Activated naive CD4-positive, alpha-beta T cell treated with anti-CD3 and anti-CD28 coated beads, Interleukin-2, amount 10 ng/mL, durations not matched to agents 7 days and 5 days (primary cell): ENCODE measurements at regions not wholly inside any gene's neighbourhood (a gene's known extent, or its start where the extent isn't known, plus 50 kb on each side); places are given as distances from the start of the nearest gene placed in this dataset.

Experiments used
- CTCF ChIA-PET: fragments of 350-600 bp; sonication (Branson Sonifier 250); formaldehyde crosslinking; loops from one replicate; lab custom pipeline; 2021; ENCODE audit warnings: antibody characterized with exemption; lab: Charles Lee
- DNase-seq: peaks from one replicate; pipeline ENCODE4 v3.0.0-alpha.2; 2020
- H3K27ac Mint-ChIP-seq: one replicate; pipeline ENCODE4 v1.8.0; 2021; ENCODE audit warnings: mild to moderate bottlenecking, moderate library complexity, mixed read lengths
- H3K27me3 Mint-ChIP-seq: one replicate; pipeline ENCODE4 v1.8.0; 2021; ENCODE audit warnings: mild to moderate bottlenecking, mixed read lengths
- H3K36me3 Mint-ChIP-seq: one replicate; pipeline ENCODE4 v1.8.0; 2021; ENCODE audit warnings: mixed read lengths
- H3K4me1 Mint-ChIP-seq: one replicate; pipeline ENCODE4 v1.8.0; 2021; ENCODE audit warnings: mixed read lengths
- H3K4me3 Mint-ChIP-seq: one replicate; pipeline ENCODE4 v1.8.0; 2021; ENCODE audit warnings: mild to moderate bottlenecking, moderate library complexity, mixed read lengths
- H3K9me3 Mint-ChIP-seq: one replicate; pipeline ENCODE4 v1.8.0; 2021; ENCODE audit warnings: mixed read lengths

GRCh38 chr14:56394826-56395530 is 184.6 kb upstream of the TMEM260 start:
- Mint-ChIP-seq H3K9me3 (no peaks in the 10 kb centered on the region), H3K4me1 (no peaks in the 10 kb centered on the region), H3K27ac (no peak overlapping the region), H3K4me3 (no peak overlapping the region), H3K36me3 (no peaks in the 10 kb centered on the region), H3K27me3 (no peaks in the 10 kb centered on the region)
- no peak for DNase-seq
- CTCF ChIA-PET: no interaction called here

DNA sequence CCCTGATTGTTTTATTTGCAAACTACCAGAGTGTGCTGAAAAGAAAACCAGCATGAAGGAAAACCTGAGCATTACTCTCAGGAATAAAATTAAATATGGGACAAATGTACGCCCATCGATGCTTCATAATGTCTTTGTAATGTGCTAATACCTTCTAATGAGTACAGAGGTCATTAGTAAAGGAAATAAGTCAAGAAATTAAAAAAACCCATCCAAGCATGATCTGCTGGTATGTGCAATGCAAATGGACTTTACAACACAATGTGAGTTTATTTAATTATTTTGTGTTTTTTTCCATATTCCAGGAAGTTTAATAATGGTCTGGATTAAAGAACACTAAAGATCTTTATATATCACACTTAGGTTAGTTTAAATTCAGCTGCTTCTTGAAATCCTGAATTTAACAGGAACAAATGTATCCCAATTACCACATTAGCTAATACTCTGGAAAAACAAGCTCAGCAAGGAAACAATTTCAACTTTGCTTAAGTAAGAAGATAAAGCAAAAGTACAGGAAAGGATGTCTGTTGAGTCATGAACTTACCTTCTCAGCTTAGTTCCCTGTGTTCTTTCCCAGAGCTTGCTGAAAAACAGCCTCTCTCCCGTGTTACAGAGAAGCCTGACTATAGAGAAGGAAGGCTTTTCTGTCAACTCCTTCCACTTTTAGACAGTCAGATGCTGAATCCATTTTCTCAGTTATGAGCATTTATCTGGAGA is 179.3 kb upstream of the TMEM260 start:
- no peak overlapping the region for H3K4me3 Mint-ChIP-seq
- no peaks in the 10 kb centered on the region for H3K4me1 Mint-ChIP-seq
- H3K27ac Mint-ChIP-seq: no peak overlapping the region
- peaks cover 4% of the 10 kb centered on the region for H3K9me3 Mint-ChIP-seq
- CTCF ChIA-PET: interaction anchor here (1.2 kb wide), 1 partner anchor 10 kb away, joined by 3 read pairs; no protein-coding TSS in a partner anchor
- H3K27me3 Mint-ChIP-seq: no peaks in the 10 kb centered on the region
- DNase-seq: no peak
- no peaks in the 10 kb centered on the region for H3K36me3 Mint-ChIP-seq

DNA sequence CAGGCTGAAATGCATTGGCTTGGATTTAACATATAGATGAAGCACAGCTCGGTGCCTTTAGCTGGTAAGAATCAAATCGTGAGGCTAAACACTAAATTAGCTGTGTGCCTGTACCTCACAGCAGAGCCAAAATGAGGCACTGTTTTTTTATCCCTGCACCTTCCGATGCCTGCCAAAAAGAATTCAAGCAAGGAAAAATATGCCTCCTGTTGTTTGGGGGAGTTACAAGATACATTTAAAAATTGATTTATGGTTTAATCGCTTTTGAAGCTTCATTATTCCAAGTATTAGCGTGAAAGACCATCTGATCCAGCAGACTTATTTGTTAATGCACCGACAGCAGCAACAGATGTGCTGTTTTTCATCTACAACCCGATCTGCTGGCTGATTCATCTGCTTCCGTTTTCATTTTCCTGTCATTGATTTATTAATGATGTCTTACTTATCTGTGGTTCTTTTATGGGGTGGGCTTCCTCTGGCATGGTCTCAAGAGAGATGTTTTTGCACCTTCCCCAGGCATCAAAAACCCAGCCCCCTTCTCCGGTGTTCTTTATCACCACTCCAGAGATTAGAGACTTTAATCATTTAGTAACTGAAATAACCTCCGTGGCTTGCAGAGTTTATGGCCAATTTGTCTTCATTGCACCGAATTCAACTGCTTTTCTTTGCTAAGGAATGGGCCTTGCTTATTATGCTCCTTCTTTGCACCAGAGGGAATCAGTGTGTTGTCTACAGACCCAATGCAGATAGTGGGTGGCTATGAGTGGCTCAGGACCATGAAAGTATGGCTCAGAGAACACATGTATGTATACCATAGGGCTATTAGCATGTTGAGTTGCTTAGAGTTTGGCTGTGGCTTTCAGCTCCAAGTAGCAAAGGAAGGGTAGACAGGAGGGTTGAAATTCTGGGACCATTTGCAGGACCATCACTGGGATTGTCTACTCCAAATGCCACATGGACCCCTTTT is 166.8 kb upstream of the TMEM260 start:
- no peaks in the 10 kb centered on the region for H3K9me3 Mint-ChIP-seq
- peaks cover 11% of the 10 kb centered on the region for H3K4me1 Mint-ChIP-seq
- CTCF ChIA-PET: no interaction called here
- DNase-seq: no peak
- no peak overlapping the region for H3K27ac Mint-ChIP-seq
- peaks cover 15% of the 10 kb centered on the region for H3K27me3 Mint-ChIP-seq
- no peak overlapping the region for H3K4me3 Mint-ChIP-seq
- H3K36me3 Mint-ChIP-seq: no peaks in the 10 kb centered on the region

DNA sequence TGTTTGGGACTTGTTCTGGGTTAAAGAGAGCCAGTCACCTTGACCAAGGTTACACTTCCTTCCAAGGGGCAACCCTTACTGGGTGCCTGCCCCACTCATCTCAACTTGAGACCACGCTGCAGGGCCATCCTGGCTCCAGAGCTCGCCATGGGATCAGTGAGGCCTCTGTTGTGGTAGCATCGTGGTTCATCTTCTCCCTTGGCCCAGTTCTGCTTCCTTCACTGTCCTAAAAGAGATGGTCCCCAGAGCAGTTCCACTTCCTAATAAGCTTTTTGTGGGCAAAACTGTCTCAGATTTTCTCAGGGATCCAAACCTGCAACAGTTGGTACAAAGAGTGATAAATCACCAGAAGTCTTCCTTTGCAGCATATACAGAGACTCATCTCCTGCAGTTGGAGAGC is 165.9 kb upstream of the TMEM260 start:
- Mint-ChIP-seq H3K27me3 (peaks cover 19% of the 10 kb centered on the region), H3K4me1 (peaks cover 11% of the 10 kb centered on the region), H3K4me3 (no peak overlapping the region), H3K36me3 (no peaks in the 10 kb centered on the region), H3K9me3 (no peaks in the 10 kb centered on the region), H3K27ac (no peak overlapping the region)
- DNase-seq: no peak
- CTCF ChIA-PET: no interaction called here

- Mint-ChIP-seq H3K27ac (no peak overlapping the region), H3K27me3 (peaks cover 19% of the 10 kb centered on the region), H3K4me3 (no peak overlapping the region), H3K9me3 (no peaks in the 10 kb centered on the region), H3K4me1 (peaks cover 11% of the 10 kb centered on the region), H3K36me3 (no peaks in the 10 kb centered on the region)
- CTCF ChIA-PET: no interaction called here
- DNase-seq: no peak
These were observed 165.4 kb upstream of the TMEM260 start for GRCh38 chr14:56414236-56414635.

DNA sequence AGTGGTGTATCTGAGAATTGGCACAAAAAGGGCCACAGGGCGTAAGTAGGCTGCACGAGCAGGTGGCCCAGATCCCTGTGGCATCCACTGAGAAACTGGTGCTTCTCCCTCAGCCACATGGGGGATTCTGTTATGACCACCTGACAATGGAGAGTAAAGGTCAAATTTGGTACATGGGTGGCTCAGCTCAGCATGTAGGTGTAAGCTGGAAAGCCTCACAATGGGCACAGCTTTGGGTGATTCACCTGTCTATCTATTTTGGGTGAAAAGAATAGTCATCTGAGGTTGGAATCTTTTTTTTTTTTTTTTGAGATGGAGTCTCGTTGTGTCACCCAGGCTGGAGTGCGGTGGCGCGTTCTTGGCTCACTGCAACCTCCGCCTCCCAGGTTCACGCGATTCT is 163.4 kb upstream of the TMEM260 start:
- Mint-ChIP-seq H3K4me1 (peaks cover 11% of the 10 kb centered on the region), H3K4me3 (no peak overlapping the region), H3K36me3 (no peaks in the 10 kb centered on the region), H3K27me3 (peaks cover 19% of the 10 kb centered on the region), H3K9me3 (no peaks in the 10 kb centered on the region), H3K27ac (no peak overlapping the region)
- DNase-seq: no peak
- CTCF ChIA-PET: no interaction called here

DNA sequence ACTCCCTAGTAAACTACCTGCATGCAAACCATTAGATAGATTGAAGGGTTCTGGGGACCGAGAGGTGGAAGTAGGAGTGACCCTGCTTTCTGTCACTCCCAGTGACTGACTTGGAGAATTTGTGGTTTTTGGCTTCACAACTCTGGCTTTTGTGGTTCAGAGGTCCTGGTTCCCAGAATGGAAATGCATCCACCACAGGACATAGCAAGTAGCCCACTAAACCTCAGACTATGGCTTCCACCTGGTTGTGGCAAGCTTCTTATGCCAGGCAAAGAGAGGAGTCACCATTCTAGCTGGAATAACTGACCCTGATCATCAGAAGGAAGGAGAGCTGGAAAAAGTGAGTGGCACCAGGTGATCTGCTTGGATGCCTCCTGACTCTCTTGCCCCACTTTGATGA is 162.4 kb upstream of the TMEM260 start:
- Mint-ChIP-seq H3K9me3 (no peaks in the 10 kb centered on the region), H3K27ac (no peak overlapping the region), H3K36me3 (no peaks in the 10 kb centered on the region), H3K27me3 (peaks cover 12% of the 10 kb centered on the region), H3K4me1 (peaks cover 9% of the 10 kb centered on the region), H3K4me3 (no peak overlapping the region)
- CTCF ChIA-PET: no interaction called here
- no peak for DNase-seq

- no peaks in the 10 kb centered on the region for H3K36me3 Mint-ChIP-seq
- DNase-seq: no peak
- H3K4me3 Mint-ChIP-seq: no peak overlapping the region
- no peaks in the 10 kb centered on the region for H3K9me3 Mint-ChIP-seq
- H3K4me1 Mint-ChIP-seq: peaks cover 2% of the 10 kb centered on the region
- peaks cover 11% of the 10 kb centered on the region for H3K27me3 Mint-ChIP-seq
- CTCF ChIA-PET: interaction anchor here (1.5 kb wide), 1 partner anchor 55 kb away, joined by 5 read pairs; no protein-coding TSS in a partner anchor
- no peak overlapping the region for H3K27ac Mint-ChIP-seq
These were observed 159.8 kb upstream of the TMEM260 start for GRCh38 chr14:56419750-56420149.

GRCh38 chr14:56422221-56422620 is 157.4 kb upstream of the TMEM260 start:
- Mint-ChIP-seq H3K36me3 (no peaks in the 10 kb centered on the region), H3K27me3 (peaks cover 10% of the 10 kb centered on the region), H3K9me3 (no peaks in the 10 kb centered on the region), H3K27ac (no peak overlapping the region), H3K4me1 (peaks cover 2% of the 10 kb centered on the region), H3K4me3 (no peak overlapping the region)
- CTCF ChIA-PET: interaction anchor here (0.8 to 6.8 kb wide), 7 partner anchors 11 to 976 kb away, joined by 3 to 29 read pairs (median 3); no protein-coding TSS in a partner anchor
- DNase-seq: no peak

DNA sequence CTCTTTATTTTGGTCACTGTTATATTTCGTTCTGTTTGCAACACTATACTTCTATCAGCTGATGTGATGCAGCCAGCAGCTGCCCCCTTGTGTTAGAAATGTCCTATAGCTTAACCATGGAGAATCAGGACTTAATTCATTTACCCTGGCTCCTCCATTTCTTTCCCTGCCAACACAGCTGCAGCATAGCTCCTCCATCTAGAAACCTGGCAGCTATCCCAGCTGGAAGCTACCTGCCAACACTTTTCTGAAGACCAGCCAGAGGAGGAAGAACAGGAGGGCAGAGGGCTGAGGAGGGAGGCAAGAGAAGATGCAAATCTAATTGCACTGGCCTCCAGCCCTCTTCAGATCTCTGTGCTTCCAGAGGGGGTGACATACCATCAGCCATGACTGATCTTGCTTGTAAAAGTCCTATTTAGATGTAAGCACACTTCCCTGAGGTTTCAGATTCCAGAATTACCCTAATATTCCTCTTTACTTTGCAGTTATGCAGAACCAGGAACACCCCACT is 156.8 kb upstream of the TMEM260 start:
- no peak overlapping the region for H3K27ac Mint-ChIP-seq

DNA sequence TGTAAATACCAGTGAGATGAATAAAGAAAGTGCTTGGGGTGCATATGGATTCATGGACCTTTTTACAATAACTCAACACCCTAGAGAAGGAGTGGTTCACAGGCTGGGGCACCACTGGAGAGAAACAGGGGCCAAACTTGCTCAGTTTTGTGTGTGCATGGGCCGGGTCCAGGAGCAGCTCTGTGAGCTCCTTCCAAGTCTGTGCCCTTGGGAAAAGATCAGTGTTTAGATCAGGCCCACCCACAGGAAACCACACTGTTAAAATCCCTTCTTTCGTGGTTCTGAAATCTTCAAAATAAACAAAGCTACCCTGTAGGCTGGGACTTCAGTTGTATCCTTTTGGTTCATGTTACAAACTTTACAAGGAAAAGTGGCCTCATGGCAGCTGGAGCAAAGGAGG is 156.1 kb upstream of the TMEM260 start:
- no peak overlapping the region for H3K27ac Mint-ChIP-seq
- CTCF ChIA-PET: interaction anchor here (0.8 to 6.8 kb wide), 3 partner anchors 84 to 691 kb away, joined by 3 to 29 read pairs (median 3); no protein-coding TSS in a partner anchor
- no peak overlapping the region for H3K4me3 Mint-ChIP-seq
- H3K36me3 Mint-ChIP-seq: no peaks in the 10 kb centered on the region
- no peaks in the 10 kb centered on the region for H3K9me3 Mint-ChIP-seq
- DNase-seq: no peak
- H3K4me1 Mint-ChIP-seq: peaks cover 2% of the 10 kb centered on the region
- peaks cover 4% of the 10 kb centered on the region for H3K27me3 Mint-ChIP-seq

More for the DNA sequence above, 156.8 kb upstream of the TMEM260 start:
- Mint-ChIP-seq H3K27me3 (peaks cover 7% of the 10 kb centered on the region), H3K9me3 (no peaks in the 10 kb centered on the region), H3K4me1 (peaks cover 2% of the 10 kb centered on the region), H3K36me3 (no peaks in the 10 kb centered on the region), H3K4me3 (no peak overlapping the region)
- peak; percentile 29 for DNase-seq
- CTCF ChIA-PET: interaction anchor here (0.8 to 6.8 kb wide), 6 partner anchors 10 to 977 kb away, joined by 3 to 29 read pairs (median 3); no protein-coding TSS in a partner anchor

- no peak overlapping the region for H3K27ac Mint-ChIP-seq
- no peaks in the 10 kb centered on the region for H3K4me1 Mint-ChIP-seq
- CTCF ChIA-PET: no interaction called here
- no peak overlapping the region for H3K4me3 Mint-ChIP-seq
- H3K9me3 Mint-ChIP-seq: no peaks in the 10 kb centered on the region
- no peaks in the 10 kb centered on the region for H3K36me3 Mint-ChIP-seq
- H3K27me3 Mint-ChIP-seq: peaks cover 9% of the 10 kb centered on the region
- DNase-seq: no peak
These were observed 148.6 kb upstream of the TMEM260 start for GRCh38 chr14:56431013-56431412.

DNA sequence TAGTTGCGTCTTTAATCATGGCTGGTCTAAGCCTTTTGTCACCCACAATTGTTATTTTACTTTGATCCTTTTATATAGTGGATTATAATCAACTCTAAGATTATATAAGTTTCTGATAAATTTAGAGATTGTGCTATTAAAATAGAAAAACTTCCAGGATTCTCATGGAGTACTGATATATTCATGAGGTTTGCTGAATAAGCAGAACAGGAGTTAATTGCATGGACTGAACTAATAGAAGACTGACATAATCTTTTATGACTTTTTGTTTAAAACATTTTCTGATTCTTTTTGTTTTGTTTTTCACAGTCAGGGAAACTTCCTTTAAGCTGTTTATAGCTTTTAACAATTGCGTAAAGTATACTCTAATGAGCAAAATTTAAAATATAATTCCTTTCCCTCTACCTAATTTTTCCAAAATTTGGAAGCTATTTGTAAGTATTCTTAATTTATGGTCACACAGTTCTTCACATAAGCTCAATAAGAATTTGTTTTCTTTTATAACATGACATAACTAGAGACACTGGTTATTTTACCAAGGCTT is 129.9 kb upstream of the TMEM260 start:
- H3K4me3 Mint-ChIP-seq: no peak overlapping the region
- no peak for DNase-seq
- peaks cover 10% of the 10 kb centered on the region for H3K9me3 Mint-ChIP-seq
- H3K27me3 Mint-ChIP-seq: peaks cover 16% of the 10 kb centered on the region
- H3K36me3 Mint-ChIP-seq: no peaks in the 10 kb centered on the region
- H3K27ac Mint-ChIP-seq: no peak overlapping the region
- CTCF ChIA-PET: interaction anchor here (1.9 kb wide), 1 partner anchor 25 kb away, joined by 4 read pairs; no protein-coding TSS in a partner anchor
- H3K4me1 Mint-ChIP-seq: no peaks in the 10 kb centered on the region
